DOHH2 (cell line): ENCODE measurements at regions not wholly inside any gene's neighbourhood (a gene's known extent, or its start where the extent isn't known, plus 50 kb on each side); places are given as distances from the start of the nearest gene placed in this dataset.

Experiments
- H3F3A ChIP-seq: fragments of 200-600 bp; sonication (generic), shearing (Covaris generic); 2 replicates; pipeline ENCODE4 v1.6.0; 2016; ENCODE audit warnings: antibody characterized with exemption, mild to moderate bottlenecking; ENCODE audit not compliant: control insufficient read depth, insufficient read depth
- H3K27ac ChIP-seq: fragments of 200-600 bp; sonication (generic); 2 replicates; pipeline ENCODE4 v1.5.1; 2014; ENCODE audit warnings: low read depth, mild to moderate bottlenecking, low read length, moderate library complexity
- H3K27me3 ChIP-seq: fragments of 200-600 bp; sonication (generic); 2 replicates; pipeline ENCODE4 v1.6.1; 2014; ENCODE audit warnings: mild to moderate bottlenecking, low read length, mixed read lengths; ENCODE audit not compliant: control insufficient read depth
- H3K36me3 ChIP-seq: fragments of 200-600 bp; sonication (generic); 2 replicates; pipeline ENCODE4 v1.6.1; 2014; ENCODE audit warnings: mild to moderate bottlenecking, low read length, moderate library complexity, mixed read lengths; ENCODE audit not compliant: control insufficient read depth
- H3K4me1 ChIP-seq: fragments of 200-600 bp; sonication (generic); 2 replicates; pipeline ENCODE4 v1.6.1; 2014; ENCODE audit warnings: mild to moderate bottlenecking, low read length, mixed read lengths; ENCODE audit not compliant: control insufficient read depth
- H3K4me2 ChIP-seq: fragments of 200-600 bp; sonication (generic); 2 replicates; pipeline ENCODE4 v1.6.0; 2014; ENCODE audit warnings: mild to moderate bottlenecking, low read length, moderate library complexity
- H3K4me3 ChIP-seq: fragments of 200-600 bp; sonication (generic); 2 replicates; pipeline ENCODE4 v1.5.1; 2014; ENCODE audit warnings: mild to moderate bottlenecking, low read length, mixed read lengths
- H3K79me2 ChIP-seq: fragments of 200-600 bp; sonication (generic); 2 replicates; pipeline ENCODE4 v1.6.1; 2014; ENCODE audit warnings: mild to moderate bottlenecking, low read length, mixed read lengths; ENCODE audit not compliant: control insufficient read depth
- H3K9me2 ChIP-seq: fragments of 200-600 bp; sonication (generic); replicated peaks from 2 replicates; pipeline ENCODE4 v1.6.1; 2014; ENCODE audit warnings: mild to moderate bottlenecking, low read length, mixed read lengths; ENCODE audit not compliant: control insufficient read depth
- H3K9me3 ChIP-seq: fragments of 200-600 bp; sonication (generic); 2 replicates; pipeline ENCODE4 v1.6.1; 2014; ENCODE audit warnings: antibody characterized with exemption, low read length, mixed read lengths; ENCODE audit not compliant: control insufficient read depth, insufficient read depth
- H4K20me1 ChIP-seq: fragments of 200-600 bp; sonication (generic); 2 replicates; pipeline ENCODE4 v1.6.0; 2014; ENCODE audit warnings: low read depth, mild to moderate bottlenecking, antibody characterized with exemption, low read length, moderate library complexity; ENCODE audit not compliant: control insufficient read depth, insufficient read depth
- CTCF ChIP-seq: fragments of 200-600 bp; sonication (generic); IDR thresholded peaks from one replicate; pipeline ENCODE4 v1.5.1; 2014; ENCODE audit warnings: antibody characterized with exemption, mild to moderate bottlenecking, low read depth, low read length; ENCODE audit not compliant: poor library complexity, severe bottlenecking
- EZH2phosphoT487 ChIP-seq: fragments of 200-600 bp; sonication (generic); IDR thresholded peaks from 2 replicates; pipeline ENCODE4 v1.6.1; 2017; ENCODE audit warnings: borderline replicate concordance, mild to moderate bottlenecking, antibody characterized with exemption, low read length, moderate library complexity, mixed read lengths

GRCh38 chr10:84798312-84798711 lies 469.9 kb downstream of the CCSER2 start:
- no peak overlapping the region for H3K4me2 ChIP-seq
- no peaks in the 10 kb centered on the region for H3F3A ChIP-seq
- H3K36me3 ChIP-seq, result no peaks in the 10 kb centered on the region
- H4K20me1 ChIP-seq, result no peaks in the 10 kb centered on the region
- no peaks in the 10 kb centered on the region for H3K27me3 ChIP-seq
- no peaks in the 10 kb centered on the region for H3K9me2 ChIP-seq
- TF ChIP-seq CTCF (no peak), EZH2phosphoT487 (no peak)
- H3K9me3 ChIP-seq, result no peaks in the 10 kb centered on the region
- no peak overlapping the region for H3K27ac ChIP-seq
- H3K4me3 ChIP-seq, result no peak overlapping the region
- no peaks in the 10 kb centered on the region for H3K79me2 ChIP-seq
- no peaks in the 10 kb centered on the region for H3K4me1 ChIP-seq

GRCh38 chr10:84801156-84801555 lies 472.8 kb downstream of the CCSER2 start:
- Histone ChIP-seq H3K79me2 (no peaks in the 10 kb centered on the region), H3K27me3 (no peaks in the 10 kb centered on the region), H4K20me1 (no peaks in the 10 kb centered on the region), H3K27ac (no peak overlapping the region), H3K9me3 (no peaks in the 10 kb centered on the region), H3K4me2 (no peak overlapping the region), H3K36me3 (no peaks in the 10 kb centered on the region), H3K4me1 (no peaks in the 10 kb centered on the region), H3F3A (no peaks in the 10 kb centered on the region), H3K9me2 (no peaks in the 10 kb centered on the region), H3K4me3 (no peak overlapping the region)
- TF ChIP-seq CTCF (no peak), EZH2phosphoT487 (no peak)

- Histone ChIP-seq H3K27me3 (no peaks in the 10 kb centered on the region), H3K79me2 (no peaks in the 10 kb centered on the region), H3K9me3 (no peaks in the 10 kb centered on the region), H3K9me2 (no peaks in the 10 kb centered on the region), H3K27ac (no peak overlapping the region), H3F3A (no peaks in the 10 kb centered on the region), H4K20me1 (no peaks in the 10 kb centered on the region), H3K4me1 (no peaks in the 10 kb centered on the region), H3K4me3 (no peak overlapping the region), H3K4me2 (no peak overlapping the region), H3K36me3 (no peaks in the 10 kb centered on the region)
- TF ChIP-seq EZH2phosphoT487 (no peak), CTCF (no peak)
Measured at GRCh38 chr10:84801916-84802315, 473.5 kb downstream of the CCSER2 start.

GRCh38 chr10:84805149-84805548 lies 476.8 kb downstream of the CCSER2 start:
- no peaks in the 10 kb centered on the region for H4K20me1 ChIP-seq
- H3K4me3 ChIP-seq, result no peak overlapping the region
- H3K9me2 ChIP-seq, result no peaks in the 10 kb centered on the region
- no peaks in the 10 kb centered on the region for H3K9me3 ChIP-seq
- no peak for TF ChIP-seq CTCF
- no peak for TF ChIP-seq EZH2phosphoT487
- no peak overlapping the region for H3K4me2 ChIP-seq
- H3K27ac ChIP-seq, result no peak overlapping the region
- no peaks in the 10 kb centered on the region for H3K79me2 ChIP-seq
- no peaks in the 10 kb centered on the region for H3K4me1 ChIP-seq
- no peaks in the 10 kb centered on the region for H3K27me3 ChIP-seq
- H3F3A ChIP-seq, result no peaks in the 10 kb centered on the region
- no peaks in the 10 kb centered on the region for H3K36me3 ChIP-seq
